GM20431 (cell line): ENCODE measurements at regions not wholly inside any gene's neighbourhood (a gene's known extent, or its start where the extent isn't known, plus 50 kb on each side); places are given as distances from the start of the nearest gene placed in this dataset.
"Not testable (repeated sequence)": the region's sequence is repeated elsewhere in the genome, so short reads cannot be mapped to it uniquely, and the experiment has no call there.

Experiments used
- in situ Hi-C: fragments of 300-500 bp; cut with MseI, MboI; formaldehyde crosslinking; loops from one replicate; pipeline ENCODE4 v1.15.0; 2020; ENCODE audit warnings: low sequenced_read_pairs; ENCODE audit not compliant: unreplicated experiment

GRCh38 chr4:53959343-53960120 lies 104.9 kb downstream of the CHIC2 start:
- in situ Hi-C loops: no loop called here

- in situ Hi-C loops: no loop called here
Measured at GRCh38 chr4:53956454-53956853, 108.0 kb downstream of the CHIC2 start.

GRCh38 chr4:53956053-53956452 lies 108.4 kb downstream of the CHIC2 start:
- in situ Hi-C loops: no loop called here

DNA sequence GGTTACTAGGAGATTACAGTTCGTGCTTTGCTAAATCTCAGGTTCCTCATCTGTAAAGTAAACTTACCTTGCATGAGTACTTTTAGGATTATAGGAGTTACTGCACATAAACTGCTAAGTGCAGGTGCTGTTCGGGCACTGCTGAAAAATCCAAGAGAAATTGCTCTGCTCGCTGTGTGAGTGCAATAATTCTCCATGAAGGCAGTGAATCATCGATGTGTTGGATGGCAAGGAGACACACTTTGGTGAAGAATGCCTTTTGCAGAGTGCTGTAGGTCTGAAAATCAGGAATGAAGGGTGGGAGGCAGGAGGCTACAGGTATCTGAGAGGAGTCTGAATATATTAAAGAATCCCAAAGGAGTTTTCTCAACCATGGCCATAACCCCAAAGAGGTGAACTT lies 113.0 kb downstream of the CHIC2 start:
- in situ Hi-C loops: no loop called here

DNA sequence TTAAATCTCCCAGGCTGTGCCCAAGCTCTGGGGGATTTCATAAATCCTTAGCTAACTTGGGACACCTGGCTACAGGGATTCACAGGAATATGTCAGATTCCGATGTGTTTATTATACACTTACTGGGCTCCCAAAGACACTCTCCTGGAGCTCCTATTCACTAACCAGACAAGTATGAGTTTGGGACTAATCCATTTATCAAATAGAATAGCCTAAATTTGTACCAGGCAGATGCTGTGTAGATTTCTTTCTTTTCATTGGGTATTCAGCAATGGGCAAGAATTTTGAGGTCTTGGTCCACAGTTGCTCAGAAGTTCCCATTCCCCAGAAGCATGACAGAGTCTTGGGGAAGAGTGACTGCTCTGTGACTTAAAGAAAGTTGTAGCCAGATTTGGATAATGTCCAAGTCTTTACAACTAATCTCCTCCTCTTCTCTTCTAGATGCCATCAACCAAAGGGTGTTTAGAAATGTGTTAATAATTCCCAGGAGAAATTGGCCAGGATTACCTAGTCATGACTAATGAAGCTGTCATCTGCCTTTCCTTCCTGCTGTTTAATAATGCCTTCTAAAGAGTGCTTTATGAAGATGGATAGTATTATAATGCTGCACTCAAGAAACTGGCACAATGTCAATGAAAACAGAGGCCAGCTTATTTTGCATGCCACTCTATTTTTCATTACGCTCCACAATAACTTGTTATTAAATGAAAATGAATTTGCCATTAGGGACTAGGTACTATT lies 120.9 kb downstream of the CHIC2 start:
- in situ Hi-C loops: no loop called here

DNA sequence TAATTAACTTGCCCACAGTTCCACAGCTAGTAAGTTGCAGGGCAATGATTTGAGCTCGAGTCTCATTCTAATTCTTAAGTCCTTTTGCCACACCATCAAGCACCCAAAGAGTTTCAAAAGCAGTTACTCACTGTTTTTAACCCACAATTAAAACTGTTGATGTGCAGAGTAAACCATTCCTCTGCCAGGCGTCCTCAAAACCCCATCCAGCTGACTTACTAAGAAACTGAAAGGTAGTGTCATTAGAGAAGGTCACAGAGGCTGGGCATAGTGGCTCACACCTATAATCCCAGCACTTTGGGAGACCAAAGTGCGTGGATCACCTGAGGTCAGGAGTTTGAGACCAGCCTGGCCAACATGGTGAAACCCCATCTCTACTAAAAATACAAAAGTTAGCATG lies 121.7 kb downstream of the CHIC2 start:
- in situ Hi-C loops: no loop called here

DNA sequence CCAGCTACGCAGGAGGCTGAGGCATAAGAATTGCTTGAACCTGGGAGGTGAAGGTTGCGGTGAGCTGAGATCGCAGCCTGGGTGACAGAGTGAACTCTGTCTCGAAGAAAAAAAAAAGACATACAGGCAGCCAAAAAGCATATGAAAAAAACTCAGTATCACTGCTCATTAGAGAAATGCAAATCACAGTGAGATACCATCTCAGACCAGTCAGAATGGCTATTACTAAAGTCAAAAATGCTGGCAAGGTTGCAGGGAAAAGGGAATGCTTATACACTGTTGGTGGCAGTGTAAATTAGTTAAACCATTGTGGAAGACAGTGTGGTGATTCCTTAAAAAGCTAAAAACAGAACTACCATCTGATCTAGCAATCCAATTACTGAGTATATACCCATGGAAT lies 123.1 kb downstream of the CHIC2 start:
- in situ Hi-C loops: no loop called here

DNA sequence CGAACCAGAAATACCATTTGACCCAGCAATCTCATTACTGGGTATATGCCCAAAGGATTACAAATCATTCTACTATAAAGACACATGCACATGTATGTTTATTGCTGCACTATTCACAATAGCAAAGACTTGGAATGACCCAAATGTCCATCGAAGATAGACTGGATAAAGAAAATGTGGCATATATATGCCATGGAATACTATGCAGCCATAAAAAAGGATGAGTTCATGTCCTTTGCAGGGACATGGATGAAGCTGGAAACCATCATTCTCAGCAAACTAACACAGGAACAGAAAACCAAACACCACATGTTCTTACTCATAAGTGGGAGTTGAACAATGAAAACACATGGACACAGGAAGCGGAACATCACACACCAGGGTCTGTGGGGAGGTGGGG lies 124.5 kb downstream of the CHIC2 start:
- in situ Hi-C loops: not testable (repeated sequence)

- in situ Hi-C loops: no loop called here
Measured at GRCh38 chr4:53937918-53938317, 126.5 kb downstream of the CHIC2 start.

GRCh38 chr4:53937327-53937726 lies 127.1 kb downstream of the CHIC2 start:
- in situ Hi-C loops: no loop called here

- in situ Hi-C loops: no loop called here
Measured at GRCh38 chr4:53935780-53936179, 128.6 kb downstream of the CHIC2 start.

DNA sequence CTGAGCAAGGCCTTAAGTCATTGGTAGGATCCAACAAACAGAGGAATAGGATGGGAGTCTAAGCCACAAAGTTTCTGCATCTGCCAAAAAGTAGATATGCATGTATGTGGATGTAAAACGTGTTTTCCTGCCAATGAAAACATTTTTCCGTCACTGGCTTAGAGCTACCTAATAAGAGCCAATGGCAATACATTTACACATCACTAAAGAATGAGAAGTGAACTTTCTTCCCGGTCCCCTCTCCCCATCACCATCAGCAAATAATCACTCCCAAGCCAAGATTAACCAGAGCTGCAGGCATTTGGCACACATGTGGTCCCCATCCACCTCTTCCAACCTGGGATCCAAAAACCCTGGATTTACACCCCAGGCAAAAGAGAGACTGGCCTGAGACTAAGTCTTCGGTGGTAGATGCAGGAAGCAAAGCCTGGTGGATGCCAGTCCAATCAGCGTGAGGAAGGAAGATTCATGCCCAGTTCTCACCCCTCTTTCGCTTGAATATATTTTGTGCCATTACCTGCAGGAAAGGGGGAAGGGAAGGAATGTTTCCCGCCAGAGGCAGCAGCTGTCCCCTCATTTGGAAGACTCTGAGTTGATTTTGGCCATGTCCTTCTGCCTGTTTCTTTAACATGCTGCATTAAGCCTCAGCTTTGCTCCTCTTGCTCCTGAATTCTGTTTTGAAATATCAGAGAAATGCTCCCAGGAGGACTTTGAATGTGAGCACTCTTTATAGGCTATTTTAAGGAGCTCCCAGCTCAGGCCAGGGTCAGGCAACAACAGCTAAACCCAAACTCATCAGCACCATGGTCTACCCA lies 131.4 kb downstream of the CHIC2 start:
- in situ Hi-C loops: no loop called here

DNA sequence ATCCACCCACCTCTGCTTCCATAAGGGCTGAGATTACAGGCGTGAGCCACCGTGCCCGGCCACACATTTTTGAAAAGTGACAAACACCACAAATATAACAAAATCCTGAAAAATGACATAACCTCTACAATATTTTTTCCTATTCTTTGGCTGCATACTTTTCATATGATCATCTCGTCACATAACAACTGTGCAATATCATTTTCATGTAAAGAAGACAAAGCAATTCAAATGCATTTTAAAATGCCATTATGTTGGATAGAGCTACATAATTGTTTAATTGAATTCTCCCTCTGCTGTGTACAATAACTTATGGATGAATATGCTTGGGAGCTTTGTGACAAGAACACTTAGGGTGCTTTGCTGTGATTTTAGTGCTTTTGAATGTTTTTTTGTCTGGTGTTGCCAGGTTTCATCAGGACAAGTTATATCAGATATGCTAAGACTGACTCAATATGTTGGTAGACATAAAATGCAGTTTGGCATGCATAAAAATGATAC lies 132.9 kb downstream of the CHIC2 start:
- in situ Hi-C loops: no loop called here

GRCh38 chr4:53929955-53930798 lies 134.2 kb downstream of the CHIC2 start:
- in situ Hi-C loops: no loop called here

DNA sequence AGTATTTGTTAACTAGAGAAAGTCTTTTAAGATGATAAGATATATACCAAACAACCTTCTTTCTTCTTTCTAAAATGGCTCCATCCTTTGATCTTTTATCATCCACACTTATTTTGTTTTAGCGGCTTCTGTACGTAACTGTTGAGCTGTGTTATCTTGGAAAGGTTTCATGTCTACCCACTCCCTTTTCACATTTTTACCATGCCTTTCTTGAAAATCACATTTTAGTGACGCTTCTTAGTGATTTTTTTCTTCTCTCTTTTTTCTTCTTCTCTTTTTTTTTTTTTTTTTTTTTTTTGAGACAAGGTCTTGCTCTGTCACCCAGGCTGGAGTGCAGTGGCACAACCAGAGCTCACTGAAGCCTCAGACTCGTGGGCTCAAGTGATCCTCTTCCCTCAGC lies 135.1 kb downstream of the CHIC2 start:
- in situ Hi-C loops: no loop called here

DNA sequence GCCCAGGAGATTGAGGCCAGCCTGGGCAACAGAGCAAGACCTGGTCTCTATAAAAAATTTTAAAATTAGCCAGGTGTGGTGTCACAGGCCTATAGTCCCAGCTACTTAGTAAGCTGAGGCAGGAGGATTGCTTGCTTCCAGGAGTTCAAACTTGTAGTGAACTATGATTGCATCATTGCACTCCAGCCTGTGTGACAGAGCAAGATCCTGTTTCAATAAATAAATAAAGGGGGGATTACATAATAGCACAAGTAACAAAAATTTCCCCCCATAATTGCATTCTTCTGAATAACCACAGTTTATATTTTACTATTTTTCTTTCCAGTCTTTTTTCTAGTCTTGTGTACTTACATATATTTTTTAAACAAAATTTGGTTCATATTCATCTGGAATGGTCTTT lies 135.6 kb downstream of the CHIC2 start:
- in situ Hi-C loops: no loop called here

- in situ Hi-C loops: no loop called here
Measured at GRCh38 chr4:53925050-53925605, 139.3 kb downstream of the CHIC2 start.

- in situ Hi-C loops: no loop called here
Measured at GRCh38 chr4:53924333-53925049, 139.9 kb downstream of the CHIC2 start.

GRCh38 chr4:53923921-53924320 lies 140.5 kb downstream of the CHIC2 start:
- in situ Hi-C loops: no loop called here
